AML-193 (cell line): ENCODE measurements at regions not wholly inside any gene's neighbourhood (a gene's known extent, or its start where the extent isn't known, plus 50 kb on each side); places are given as distances from the start of the nearest gene placed in this dataset.

Source experiments
- DNase-seq, 2 experiments: peaks; one replicate each; lab custom pipeline; 2025; lab: John Stamatoyannopoulos, UW

DNA sequence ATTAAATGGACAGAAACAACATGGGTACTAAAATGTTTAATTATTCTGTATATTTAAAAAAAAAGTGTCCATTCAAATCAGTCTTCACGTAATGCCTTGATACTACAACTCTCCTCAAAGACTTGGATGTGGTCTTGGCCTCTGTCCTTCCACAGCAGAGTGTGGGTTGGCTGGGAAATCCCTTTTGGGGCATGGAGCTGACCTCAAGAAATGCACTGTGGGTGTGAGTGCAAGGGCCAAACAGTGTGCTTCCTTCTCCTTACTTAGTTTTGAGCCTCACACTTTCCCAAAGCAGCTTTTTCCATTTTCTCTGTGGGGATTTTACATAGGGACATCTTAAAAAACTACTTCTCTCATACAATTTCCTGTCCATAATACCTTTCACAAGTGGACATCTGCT, 607.4 kb downstream of the EFNB2 start:
- no peak for DNase-seq

- DNase-seq, result no peak
These were observed 610.0 kb downstream of the EFNB2 start for GRCh38 chr13:105925496-105925895.

- DNase-seq, result no peak
These were observed 613.8 kb downstream of the EFNB2 start for GRCh38 chr13:105921711-105922110.

DNA sequence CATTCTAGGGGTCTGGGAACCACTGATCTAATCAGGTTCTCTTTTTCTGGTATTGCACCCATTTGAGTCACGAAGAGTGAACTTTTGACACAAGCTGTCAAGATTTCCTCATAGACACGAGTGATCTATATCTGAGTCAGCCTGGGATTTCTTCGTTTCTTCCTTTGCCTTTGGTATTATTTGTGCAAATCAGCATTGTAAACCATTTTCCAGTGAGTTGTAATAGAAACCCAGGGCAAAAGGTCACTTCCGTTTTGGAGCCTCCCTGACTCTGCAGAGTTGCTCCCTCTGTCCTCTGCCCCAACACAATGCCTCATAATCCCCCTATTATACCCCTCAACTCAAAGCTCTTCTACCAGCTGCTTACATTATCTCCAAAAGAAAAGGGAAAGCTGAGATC, 615.1 kb downstream of the EFNB2 start:
- no peak for DNase-seq

DNA sequence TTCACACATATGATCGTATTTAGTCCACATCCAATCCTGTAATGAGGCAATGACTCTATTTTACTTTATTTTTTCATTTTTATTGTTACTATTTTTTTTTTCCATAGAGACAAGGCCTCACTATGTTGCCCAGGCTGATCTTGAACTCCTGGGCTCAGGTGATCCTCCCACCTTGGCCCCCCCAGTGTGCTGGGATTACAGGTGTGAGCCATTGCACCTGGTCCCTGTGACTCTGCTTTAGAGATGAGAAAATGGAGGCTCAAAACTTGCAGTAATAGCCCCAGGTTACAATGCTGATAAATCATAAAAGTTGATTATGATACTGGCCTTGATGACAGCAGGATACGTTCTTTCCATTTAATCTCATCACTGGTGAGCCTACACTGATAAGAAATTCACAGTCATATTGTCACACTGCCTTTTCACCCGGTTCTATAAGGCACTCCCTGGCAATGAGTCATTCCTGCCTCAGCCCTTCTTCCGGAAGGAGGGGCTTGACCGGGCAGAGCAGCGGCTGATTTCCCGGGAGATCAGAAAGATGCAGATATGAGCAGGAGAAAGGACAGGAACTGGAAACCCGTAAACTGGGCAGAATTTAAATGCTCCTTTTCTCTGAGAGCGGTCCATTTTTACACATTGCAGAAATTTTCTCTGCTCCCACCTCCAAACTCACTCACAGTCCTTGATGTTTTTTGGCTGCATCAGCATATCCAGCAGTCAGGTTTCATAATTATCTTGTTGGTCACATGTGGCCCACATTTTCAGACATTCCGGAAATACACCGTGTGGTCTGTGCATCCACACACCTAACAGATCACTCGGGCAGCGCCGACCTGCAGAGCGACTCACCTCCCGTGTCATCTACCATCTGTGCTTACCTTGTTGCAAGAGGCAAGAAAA, 616.4 kb downstream of the EFNB2 start:
- DNase-seq, result no peak

DNA sequence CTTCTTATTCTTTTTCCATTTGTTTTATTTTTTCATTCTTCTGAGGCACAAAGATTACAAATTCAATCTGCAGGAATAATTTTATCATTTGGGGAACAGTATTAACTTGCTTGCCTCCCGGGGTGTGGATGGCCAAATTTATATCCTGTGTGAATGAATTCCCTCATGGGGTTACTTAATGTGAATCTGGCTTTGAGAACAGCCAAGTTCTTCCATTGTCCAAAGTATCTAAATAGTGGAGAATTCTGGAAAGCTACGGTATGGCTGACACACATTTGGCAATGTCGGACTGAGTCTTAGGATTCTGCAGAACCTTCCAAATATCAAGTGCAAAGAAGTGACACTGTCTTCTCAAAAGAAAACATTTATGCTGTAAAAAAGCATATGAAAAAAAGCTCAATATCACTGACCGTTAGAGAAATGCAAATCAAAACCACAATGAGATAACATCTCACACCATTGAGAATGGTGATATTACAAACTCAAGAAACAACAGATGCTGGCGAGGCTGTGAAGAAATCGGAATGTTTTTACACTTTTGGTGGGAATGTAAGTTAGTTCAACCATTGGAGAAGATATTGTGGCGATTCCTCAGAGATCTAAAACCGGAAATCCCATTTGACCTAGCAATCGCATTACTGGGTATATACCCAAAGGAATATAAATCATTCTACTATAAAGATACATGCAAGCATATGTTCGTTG, 620.2 kb downstream of the EFNB2 start:
- no peak for DNase-seq

DNA sequence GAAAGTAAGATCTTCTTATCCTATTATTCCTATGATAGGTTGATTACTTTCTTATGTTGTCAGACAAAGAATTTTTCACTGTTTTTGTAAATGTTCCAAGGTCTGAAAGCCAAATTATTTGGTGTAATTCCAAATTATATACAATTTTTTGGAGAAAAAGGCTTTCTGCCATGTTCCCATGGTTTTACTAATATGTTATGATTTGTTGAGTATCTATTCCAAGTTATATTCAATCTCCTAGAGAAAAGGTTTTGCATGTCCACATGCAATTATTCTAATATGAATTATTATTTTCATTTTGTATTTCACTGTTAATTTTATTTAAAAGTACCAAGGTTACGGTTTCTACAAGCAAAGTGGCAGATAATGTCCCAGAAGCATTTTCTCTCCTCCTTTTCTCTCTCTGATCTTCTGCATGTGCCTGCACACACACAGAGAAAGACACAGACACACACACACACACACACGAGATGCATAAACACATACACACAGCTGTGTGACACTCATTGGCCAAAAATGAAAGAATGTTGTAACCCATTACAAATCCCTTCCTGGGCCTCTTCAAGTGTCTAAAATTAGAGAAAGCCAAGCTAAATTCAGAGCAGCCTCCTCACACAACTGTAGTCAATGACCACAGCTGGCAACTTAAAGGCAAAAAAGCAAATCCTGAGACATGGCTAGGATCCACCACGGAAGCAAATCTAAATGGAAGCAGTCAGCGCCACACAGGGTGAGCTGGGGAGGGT, 621.0 kb downstream of the EFNB2 start:
- DNase-seq, result no peak

GRCh38 chr13:105908586-105908985, 626.9 kb downstream of the EFNB2 start:
- no peak for DNase-seq

DNA sequence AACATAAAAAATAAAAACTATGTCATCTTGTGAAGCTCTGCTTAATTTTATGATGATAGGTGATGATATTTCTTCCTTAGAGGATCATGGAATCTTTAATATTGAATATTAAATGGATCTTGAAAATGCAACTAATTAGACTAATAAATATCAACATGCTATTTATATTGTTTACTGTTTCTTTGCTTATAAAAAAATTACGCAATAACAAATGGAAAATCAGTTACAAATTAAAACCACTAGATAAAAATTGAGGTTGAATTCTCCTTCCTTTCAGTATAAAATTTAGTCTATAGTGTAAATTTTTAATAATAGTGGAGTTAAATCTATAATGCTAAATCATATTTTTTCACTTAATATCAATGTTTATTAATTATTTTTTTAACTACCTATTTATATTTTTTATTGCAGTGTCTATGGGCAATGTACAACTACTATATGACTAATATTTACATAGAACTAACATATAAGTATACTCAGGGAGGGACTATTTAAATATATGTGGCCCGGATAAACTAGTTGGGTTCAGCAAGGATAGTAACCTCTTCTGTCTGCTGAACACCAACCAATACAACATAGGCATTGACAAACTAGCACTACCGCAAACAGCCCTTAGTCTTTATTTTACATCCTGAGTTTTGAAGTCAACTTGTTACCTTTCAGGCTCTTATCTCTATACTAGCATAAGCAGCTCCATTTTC, 628.0 kb downstream of the EFNB2 start:
- no peak for DNase-seq

DNA sequence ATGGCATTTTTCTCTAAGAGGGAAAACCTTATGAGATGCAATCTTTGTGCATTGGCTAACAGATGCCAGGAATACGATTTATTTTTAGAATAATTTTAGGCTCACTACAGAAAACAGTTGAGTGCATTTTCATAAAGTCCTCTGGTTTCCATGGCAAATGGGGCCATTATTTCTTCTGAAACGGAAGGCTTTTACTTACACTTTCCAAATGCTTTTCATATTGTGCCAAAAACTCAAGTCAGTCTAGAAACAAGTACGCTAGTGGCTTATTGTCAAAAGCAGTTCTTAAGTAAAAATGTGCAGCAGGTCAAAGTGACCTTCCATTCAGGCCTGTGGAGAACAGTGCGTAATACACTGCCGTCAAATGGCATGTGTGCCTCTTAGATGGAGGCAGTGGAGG, 628.7 kb downstream of the EFNB2 start:
- no peak for DNase-seq

GRCh38 chr13:105904034-105904742, 631.3 kb downstream of the EFNB2 start:
- no peak for DNase-seq

GRCh38 chr13:105902396-105902795, 633.1 kb downstream of the EFNB2 start:
- no peak for DNase-seq

GRCh38 chr13:105897575-105897974, 637.9 kb downstream of the EFNB2 start:
- no peak for DNase-seq

DNA sequence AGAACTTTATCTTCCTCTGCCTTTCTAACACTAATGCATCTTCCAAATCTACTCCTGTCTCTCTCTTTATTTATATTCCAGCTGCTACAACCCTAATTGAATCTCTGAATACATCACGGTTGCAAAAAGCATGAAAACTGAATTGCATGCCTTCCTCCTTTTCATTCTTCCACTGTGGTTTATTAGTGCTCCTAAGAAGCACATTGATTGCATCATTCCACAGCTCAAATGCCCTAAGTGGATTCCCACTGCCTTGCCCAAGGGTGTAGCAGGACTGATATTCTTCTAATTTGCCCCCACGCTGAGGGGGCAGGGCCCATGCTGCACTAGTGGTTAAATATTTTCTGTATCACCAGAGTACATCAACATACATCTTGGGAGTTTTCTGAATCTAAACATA, 640.8 kb downstream of the EFNB2 start:
- DNase-seq, result no peak

GRCh38 chr13:105890509-105890908, 645.0 kb downstream of the EFNB2 start:
- DNase-seq, result no peak

DNA sequence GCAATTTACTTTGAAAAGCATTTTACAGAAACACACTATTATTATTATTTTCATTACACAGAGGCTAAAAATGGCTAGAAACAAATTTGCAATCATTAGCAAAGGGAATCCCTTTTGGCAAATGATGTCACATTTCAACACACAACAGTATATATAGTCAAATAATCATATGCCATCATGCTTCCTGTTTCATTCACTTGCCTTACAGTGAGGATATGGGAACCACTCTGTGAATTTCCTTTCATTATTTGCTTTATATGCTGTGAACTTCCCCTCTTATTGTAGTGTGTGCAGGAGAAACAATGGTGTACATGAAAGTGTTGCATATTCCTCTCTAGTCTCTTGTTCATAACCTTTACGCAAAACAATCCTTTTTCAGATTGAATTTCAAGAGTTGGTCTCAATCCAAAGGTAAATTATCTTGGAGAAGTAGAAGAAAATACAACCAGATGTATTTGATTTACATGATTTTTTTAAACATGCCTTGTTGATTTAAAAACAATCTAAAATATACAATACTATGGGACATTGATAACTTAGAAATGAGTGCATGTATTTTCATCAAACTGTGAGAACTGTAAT, 657.3 kb downstream of the EFNB2 start:
- DNase-seq, result no peak

DNA sequence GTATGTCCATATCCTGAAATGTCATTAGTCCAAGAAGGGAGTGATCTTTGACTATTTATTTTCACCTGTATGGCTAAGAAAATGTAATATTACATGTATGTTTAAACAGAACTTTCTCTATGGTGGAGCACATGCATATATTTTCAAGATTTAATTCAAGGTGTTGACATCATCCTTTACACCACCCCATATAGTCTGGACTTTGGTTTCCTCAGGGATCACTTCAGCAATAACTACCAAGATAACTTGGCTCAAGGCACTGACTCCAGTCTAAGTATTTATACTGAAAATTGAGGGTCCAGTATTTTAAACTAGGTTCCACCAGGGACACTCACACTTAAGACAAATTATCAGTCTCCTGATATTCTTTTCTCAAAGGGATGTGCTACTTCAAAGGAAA, 660.6 kb downstream of the EFNB2 start:
- DNase-seq, result no peak

DNA sequence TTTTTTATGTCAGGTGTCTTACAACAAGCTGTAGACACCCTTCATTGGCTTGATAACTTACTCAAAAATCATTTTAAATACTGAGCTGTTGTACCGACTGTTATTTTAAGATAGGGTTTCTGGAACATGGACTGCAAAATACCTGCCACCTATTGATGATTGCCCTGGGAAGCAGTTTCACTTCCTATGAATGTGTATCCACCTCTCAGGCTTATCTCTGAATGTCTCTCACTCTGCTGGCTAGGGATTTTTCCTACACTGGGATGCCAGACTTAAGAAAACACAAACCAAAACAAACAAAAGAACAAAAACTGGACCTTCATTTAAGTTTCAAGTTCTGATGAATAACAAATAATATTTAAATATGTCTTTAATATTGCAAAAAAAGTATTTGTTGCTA, 663.7 kb downstream of the EFNB2 start:
- no peak for DNase-seq

DNA sequence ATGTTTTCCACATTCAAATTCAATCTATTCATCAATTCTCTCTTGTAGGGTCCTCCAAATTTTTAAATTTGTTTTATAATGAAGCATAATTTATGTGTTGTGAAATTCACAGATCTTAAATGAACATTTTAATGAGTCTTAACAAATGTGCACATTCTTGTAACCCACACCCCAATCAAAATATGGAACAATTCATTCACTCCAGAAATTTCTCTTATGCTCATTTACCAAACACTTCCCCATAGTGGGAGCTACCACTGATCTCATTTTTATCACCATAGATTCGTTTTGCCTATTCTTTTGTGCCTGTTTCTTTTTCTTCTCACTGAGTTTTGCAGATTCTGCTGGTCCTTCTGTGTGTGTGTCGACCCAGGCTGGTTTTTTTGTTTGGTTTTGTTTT, 664.1 kb downstream of the EFNB2 start:
- no peak for DNase-seq

- no peak for DNase-seq
These were observed 672.1 kb downstream of the EFNB2 start for GRCh38 chr13:105863300-105863920.

GRCh38 chr13:105848494-105848893, 687.0 kb downstream of the EFNB2 start:
- DNase-seq, result no peak
